ENCODE measurements at regions not wholly inside any gene's neighbourhood (a gene's known extent, or its start where the extent isn't known, plus 50 kb on each side); places are given as distances from the start of the nearest gene placed in this dataset.

DNA sequence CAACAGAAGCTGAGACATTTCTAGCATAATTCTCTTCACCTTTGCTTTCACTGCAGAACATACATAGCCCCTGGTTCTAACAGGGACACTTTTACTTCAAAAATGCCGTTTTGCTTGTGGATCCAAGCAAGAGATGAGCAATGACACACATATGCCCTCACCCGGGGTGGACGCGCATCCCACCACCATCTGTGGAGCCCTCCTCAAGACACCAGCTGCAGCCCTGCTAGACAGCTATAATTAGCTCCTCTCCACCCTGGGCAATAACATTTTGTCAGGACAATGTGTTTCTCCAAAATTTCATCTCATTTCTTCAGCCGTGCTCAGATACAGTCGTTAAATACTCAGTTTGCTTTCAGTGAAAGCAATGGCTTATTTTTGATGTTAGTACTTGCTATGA is 368.7 kb upstream of the RAB6C start:
- no peak overlapping the region for H3K9ac ChIP-seq (ENCODE audit: low read length)
- no peaks in the 10 kb centered on the region for H3K79me2 ChIP-seq (ENCODE audit: low read length)
- TF ChIP-seq, protein P1, sequence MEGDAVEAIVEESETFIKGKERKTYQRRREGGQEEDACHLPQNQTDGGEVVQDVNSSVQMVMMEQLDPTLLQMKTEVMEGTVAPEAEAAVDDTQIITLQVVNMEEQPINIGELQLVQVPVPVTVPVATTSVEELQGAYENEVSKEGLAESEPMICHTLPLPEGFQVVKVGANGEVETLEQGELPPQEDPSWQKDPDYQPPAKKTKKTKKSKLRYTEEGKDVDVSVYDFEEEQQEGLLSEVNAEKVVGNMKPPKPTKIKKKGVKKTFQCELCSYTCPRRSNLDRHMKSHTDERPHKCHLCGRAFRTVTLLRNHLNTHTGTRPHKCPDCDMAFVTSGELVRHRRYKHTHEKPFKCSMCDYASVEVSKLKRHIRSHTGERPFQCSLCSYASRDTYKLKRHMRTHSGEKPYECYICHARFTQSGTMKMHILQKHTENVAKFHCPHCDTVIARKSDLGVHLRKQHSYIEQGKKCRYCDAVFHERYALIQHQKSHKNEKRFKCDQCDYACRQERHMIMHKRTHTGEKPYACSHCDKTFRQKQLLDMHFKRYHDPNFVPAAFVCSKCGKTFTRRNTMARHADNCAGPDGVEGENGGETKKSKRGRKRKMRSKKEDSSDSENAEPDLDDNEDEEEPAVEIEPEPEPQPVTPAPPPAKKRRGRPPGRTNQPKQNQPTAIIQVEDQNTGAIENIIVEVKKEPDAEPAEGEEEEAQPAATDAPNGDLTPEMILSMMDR (IDR thresholded peaks at IDR 0.05; ENCODE audit: low read depth, low read length), result no peak
- TF ChIP-seq EZH2phosphoT487 (IDR thresholded peaks at IDR 0.05; ENCODE audit: low read depth), result no peak
- no peak overlapping the region for H2AFZ ChIP-seq (ENCODE audit: low read depth, low read length)
- H3K4me1 ChIP-seq (ENCODE audit: low read length), result no peaks in the 10 kb centered on the region
- no peaks in the 10 kb centered on the region for H3K27me3 ChIP-seq (ENCODE audit: low read depth, low read length)
- no peaks in the 10 kb centered on the region for H3K9me3 ChIP-seq (ENCODE audit: insufficient read depth, low read length)
- no peaks in the 10 kb centered on the region for H3K36me3 ChIP-seq (replicated peaks; ENCODE audit: low read depth, low read length)
- no peak overlapping the region for H3K27ac ChIP-seq (ENCODE audit: low read length)
- H3K4me2 ChIP-seq (ENCODE audit: low read length), result no peak overlapping the region
- H3K4me3 ChIP-seq (ENCODE audit: low read length), result no peak overlapping the region
- H4K20me1 ChIP-seq (ENCODE audit: insufficient read depth, low read length), result no peaks in the 10 kb centered on the region

DNA sequence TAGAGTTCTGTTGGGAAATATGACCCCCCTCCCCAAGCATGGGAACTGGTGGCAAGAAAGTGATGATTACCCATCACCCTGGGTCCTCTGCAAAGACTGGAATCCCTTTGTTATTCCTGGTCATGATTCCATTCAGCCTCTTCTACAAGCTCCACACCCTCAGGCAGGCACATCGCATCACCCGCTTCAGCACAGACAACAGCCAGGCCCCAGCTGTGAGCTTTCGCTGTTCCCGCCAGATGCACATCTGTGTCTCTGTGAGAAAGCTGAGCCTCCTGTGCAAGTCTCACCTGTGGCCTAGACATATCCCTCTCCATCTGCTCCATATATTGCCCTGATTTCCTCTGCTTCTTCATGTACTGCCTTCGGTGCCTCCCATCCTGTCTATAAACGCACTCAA is 368.0 kb upstream of the RAB6C start:
- no peaks in the 10 kb centered on the region for H3K9me3 ChIP-seq (ENCODE audit: insufficient read depth, low read length)
- no peak overlapping the region for H3K4me3 ChIP-seq (ENCODE audit: low read length)
- H2AFZ ChIP-seq (ENCODE audit: low read depth, low read length), result no peak overlapping the region
- H3K4me2 ChIP-seq (ENCODE audit: low read length), result no peak overlapping the region
- no peaks in the 10 kb centered on the region for H3K4me1 ChIP-seq (ENCODE audit: low read length)
- no peaks in the 10 kb centered on the region for H3K36me3 ChIP-seq (replicated peaks; ENCODE audit: low read depth, low read length)
- H3K9ac ChIP-seq (ENCODE audit: low read length), result no peak overlapping the region
- no peaks in the 10 kb centered on the region for H3K27me3 ChIP-seq (ENCODE audit: low read depth, low read length)
- TF ChIP-seq, protein P1 (IDR thresholded peaks at IDR 0.05; ENCODE audit: low read depth, low read length), result no peak
- no peak for TF ChIP-seq EZH2phosphoT487 (IDR thresholded peaks at IDR 0.05; ENCODE audit: low read depth)
- H4K20me1 ChIP-seq (ENCODE audit: insufficient read depth, low read length), result no peaks in the 10 kb centered on the region
- H3K27ac ChIP-seq (ENCODE audit: low read length), result no peak overlapping the region
- H3K79me2 ChIP-seq (ENCODE audit: low read length), result no peaks in the 10 kb centered on the region

DNA sequence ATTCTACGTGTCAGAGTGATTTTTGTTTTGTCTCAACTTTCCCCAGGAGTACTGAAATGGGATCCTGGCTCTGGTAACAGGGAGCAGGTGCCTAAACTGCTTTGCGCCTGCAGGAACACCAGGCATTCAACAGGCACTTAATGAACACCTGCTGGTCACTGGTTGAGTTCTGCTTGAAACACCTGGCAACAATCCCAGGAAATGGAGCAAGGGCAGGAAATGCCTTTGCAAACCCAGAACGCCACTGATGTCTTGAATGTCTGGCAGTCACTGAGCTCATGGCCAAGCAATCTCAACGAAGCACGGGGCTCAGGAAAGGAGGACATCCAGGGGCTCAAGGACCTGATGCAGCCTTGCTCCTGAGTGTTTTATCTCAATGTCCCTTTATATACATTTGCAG is 360.0 kb upstream of the RAB6C start:
- Histone ChIP-seq H3K79me2 (ENCODE audit: low read length) (no peaks in the 10 kb centered on the region), H3K9ac (ENCODE audit: low read length) (no peak overlapping the region), H3K27ac (ENCODE audit: low read length) (no peak overlapping the region), H2AFZ (ENCODE audit: low read depth, low read length) (no peak overlapping the region), H3K9me3 (ENCODE audit: insufficient read depth, low read length) (no peaks in the 10 kb centered on the region), H3K4me3 (ENCODE audit: low read length) (no peak overlapping the region), H3K36me3 (replicated peaks; ENCODE audit: low read depth, low read length) (no peaks in the 10 kb centered on the region), H3K4me2 (ENCODE audit: low read length) (no peak overlapping the region), H4K20me1 (ENCODE audit: insufficient read depth, low read length) (no peaks in the 10 kb centered on the region), H3K4me1 (ENCODE audit: low read length) (no peaks in the 10 kb centered on the region), H3K27me3 (ENCODE audit: low read depth, low read length) (no peaks in the 10 kb centered on the region)
- no peak for TF ChIP-seq EZH2phosphoT487 (IDR thresholded peaks at IDR 0.05; ENCODE audit: low read depth)
- TF ChIP-seq, protein P1 (IDR thresholded peaks at IDR 0.05; ENCODE audit: low read depth, low read length), result no peak

DNA sequence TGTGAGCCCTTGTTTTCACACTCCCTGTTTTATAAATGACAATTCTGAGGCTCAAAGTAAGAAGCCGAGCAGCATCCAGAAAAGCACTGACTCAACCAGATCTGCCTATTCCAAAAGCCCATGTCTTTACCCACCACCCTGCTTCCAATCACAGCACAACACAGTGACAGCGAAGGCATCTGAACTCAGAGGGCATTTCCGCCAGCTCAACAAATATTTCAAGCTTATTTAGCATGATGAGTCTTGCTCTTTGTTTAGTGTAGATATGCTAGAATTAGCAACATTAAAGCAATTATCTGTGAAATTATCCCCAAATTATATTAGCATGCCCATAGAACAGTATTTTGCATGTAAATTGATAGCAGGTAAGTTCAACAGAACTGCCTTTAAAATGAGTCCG is 359.1 kb upstream of the RAB6C start:
- TF ChIP-seq, protein P1 (IDR thresholded peaks at IDR 0.05; ENCODE audit: low read depth, low read length), result no peak
- TF ChIP-seq EZH2phosphoT487 (IDR thresholded peaks at IDR 0.05; ENCODE audit: low read depth), result no peak
- Histone ChIP-seq H3K36me3 (replicated peaks; ENCODE audit: low read depth, low read length) (no peaks in the 10 kb centered on the region), H3K27ac (ENCODE audit: low read length) (no peak overlapping the region), H2AFZ (ENCODE audit: low read depth, low read length) (no peak overlapping the region), H4K20me1 (ENCODE audit: insufficient read depth, low read length) (no peaks in the 10 kb centered on the region), H3K4me2 (ENCODE audit: low read length) (no peak overlapping the region), H3K9ac (ENCODE audit: low read length) (no peak overlapping the region), H3K4me1 (ENCODE audit: low read length) (no peaks in the 10 kb centered on the region), H3K27me3 (ENCODE audit: low read depth, low read length) (no peaks in the 10 kb centered on the region), H3K4me3 (ENCODE audit: low read length) (no peak overlapping the region), H3K79me2 (ENCODE audit: low read length) (no peaks in the 10 kb centered on the region), H3K9me3 (ENCODE audit: insufficient read depth, low read length) (no peaks in the 10 kb centered on the region)
